Left ventricle myocardium superior (tissue), 1 donor: ENCODE measurements at regions not wholly inside any gene's neighbourhood (a gene's known extent, or its start where the extent isn't known, plus 50 kb on each side); places are given as distances from the start of the nearest gene placed in this dataset.
"Not testable (repeated sequence)": the region's sequence is repeated elsewhere in the genome, so short reads cannot be mapped to it uniquely, and the experiment has no call there.

Experiments used
- ATAC-seq: fragments of 200-7000 bp; cut with Tn5 transposase; one replicate; pipeline ENCODE4 v1.9.1; 2020; ENCODE audit warnings: mild to moderate bottlenecking, moderate library complexity
- DNase-seq: peaks from one replicate; pipeline ENCODE4 v3.0.0-alpha.2; 2020
- intact Hi-C: fragments of 100-400 bp; cut with micrococcal nuclease; formaldehyde crosslinking; loops from one replicate; pipeline ENCODE4 v1.11.0; 2022
- donor health status: DM: no; HTN: yes; CAD: no; lungs with severe emphysema.

DNA sequence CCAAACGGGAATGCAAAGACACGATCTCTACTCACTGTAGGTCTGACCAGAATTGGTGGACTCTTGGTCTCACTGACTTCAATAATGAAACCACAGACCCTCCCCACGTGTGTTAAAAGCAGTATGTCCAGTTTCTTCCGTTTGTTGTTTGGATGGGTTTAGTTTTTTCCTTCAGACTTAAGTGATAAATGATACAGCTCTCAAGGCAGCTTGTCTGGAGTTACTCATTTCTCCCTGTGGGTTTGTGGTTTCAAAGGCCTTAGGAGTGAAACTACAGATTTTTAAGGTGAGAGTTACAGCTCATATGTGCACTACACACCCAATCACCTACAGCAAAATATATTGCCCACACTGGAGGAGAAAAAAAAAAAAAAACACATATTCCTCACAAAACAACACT, 86.7 kb upstream of the STMND1 start:
- intact Hi-C loops = no loop called here
- ATAC-seq = no peak
- no peak for DNase-seq

DNA sequence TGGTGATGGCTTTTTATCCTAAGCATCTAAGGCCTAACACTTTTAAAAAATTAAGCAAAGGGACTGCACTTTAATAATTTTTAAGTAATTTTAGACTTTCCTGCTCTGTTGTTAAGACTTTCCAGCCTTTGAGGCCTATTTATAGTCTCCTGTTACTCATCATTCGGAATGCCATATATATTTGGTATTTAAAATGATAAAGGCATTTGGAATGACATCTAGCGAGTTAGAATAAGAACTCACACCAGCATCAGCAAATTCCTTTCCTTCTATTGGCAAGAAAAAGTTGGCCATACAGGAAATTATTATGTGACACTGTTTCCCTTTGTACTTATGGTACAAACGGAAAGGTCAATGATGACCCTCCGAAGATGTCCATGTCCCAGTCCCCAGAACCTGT, 88.1 kb upstream of the STMND1 start:
- intact Hi-C loops = no loop called here
- no peak for ATAC-seq
- no peak for DNase-seq

DNA sequence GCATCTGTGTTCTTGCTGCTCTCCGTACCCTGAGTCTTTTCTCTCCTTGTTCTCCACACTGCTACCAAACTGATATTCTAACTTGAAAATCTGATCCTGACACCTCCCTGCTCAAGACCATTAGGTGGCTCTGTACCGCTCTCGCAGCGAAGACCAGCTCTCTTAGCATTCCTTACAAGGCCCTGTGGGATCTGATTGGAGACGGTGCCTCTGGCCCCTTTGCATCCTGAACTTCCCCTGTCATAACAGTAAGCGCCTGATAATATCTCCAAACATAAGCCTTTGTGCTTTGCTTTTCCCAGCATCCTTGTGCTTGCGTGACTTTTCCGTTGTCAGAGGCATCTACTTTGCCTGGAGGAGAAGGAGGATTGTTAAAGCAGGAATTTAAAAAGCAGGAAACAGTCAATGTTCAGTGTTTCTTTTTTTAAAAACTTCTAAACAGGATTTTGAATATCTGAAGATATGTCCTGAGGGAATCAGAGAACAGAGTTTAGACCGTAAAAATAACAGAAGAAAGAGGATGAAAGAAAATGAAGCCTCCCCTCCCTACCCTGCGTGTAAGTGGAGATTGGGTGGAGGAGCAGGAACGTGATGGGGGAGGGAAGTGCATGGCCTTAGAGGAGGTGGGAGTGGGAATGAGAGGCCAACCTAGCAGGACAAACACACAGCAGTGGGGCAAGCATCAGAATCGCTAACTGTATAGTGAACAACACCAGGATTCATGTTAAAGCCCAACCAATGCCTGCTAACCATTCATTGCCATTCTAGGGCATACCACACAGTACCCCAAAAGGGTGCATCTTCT, 89.2 kb upstream of the STMND1 start:
- intact Hi-C loops = no loop called here
- DNase-seq = no peak
- ATAC-seq = peak; percentile 63

DNA sequence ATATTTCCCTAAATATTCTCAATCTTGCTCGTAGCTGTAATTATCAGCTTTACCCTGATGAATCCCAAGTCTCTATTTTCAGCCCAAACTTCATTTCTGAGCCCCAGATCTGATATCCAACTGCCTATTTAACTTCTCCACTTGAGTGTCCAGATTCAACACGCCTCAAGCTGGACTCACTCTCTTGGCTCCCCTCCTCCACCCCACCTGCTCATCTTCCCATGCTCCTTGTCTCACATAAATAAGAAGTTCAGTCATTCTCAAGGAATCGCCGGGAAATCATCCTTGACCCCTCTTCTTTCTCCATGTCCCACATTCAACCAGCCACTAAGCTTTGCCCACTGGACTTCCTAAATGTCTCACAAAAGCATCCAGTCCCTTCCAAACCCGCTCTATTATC, 89.9 kb upstream of the STMND1 start:
- intact Hi-C loops = no loop called here
- no peak for DNase-seq

DNA sequence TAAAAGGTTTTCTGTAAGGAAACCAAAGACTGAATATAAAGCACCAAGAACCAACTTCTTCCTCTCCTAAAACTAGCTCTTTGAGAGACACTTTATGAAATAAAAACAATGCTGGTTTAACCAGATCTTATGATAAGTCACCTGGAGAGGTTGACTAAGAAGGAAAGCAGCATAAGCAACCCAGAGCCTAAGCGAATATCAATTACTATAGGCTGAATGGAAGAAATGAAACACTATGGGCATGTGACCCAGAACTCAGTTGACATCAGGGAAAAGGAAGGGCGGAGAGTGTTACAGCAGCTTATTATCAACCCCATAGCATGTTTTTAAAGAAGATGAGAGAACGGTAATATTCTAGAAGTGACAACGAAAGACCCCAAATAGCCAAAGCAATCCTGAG, 94.1 kb upstream of the STMND1 start:
- intact Hi-C loops = no loop called here
- no peak for ATAC-seq

More for the DNA sequence above, 89.9 kb upstream of the STMND1 start:
- no peak for ATAC-seq

DNA sequence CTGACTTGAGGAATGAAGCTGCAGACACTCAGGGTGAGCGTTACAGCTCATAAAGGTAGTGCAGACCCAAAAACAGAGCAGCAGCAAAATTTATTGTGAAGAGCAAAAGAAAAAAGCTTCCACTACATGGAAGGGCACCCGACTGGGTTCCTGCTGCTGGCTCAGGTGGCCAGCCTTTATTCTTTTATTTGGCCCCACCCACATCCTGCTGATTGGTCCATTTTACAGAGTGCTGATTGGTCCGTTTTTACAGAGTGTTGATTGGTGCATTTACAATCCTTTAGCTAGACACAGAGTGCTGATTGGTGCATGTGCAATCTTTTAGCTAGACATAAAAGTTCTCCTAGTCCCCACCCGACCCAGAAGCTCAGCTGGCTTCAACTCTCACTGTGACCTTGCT, 95.3 kb upstream of the STMND1 start:
- intact Hi-C loops = no loop called here

More for the DNA sequence above, 94.1 kb upstream of the STMND1 start:
- no peak for DNase-seq

DNA sequence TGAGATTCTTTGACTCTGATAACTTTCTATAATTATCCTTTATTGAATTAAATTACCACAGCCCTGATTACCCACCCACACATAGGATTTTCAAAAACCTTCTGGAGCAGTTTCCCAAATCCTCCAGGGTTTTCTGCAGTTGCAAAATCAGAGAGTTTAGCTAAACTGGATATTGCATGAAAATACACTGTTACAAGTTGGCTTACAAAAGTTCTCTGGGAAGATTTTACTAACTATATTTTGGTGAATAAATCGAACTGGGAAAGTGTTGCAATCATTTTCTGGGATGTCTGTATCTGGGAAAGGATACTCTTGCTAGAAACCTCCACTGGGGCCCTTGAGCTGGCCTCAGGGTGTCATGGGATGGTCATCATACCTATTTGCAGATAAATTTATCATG, 97.6 kb upstream of the STMND1 start:
- DNase-seq (no peak), ATAC-seq (no peak)
- intact Hi-C loops = no loop called here

More for the DNA sequence above, 95.3 kb upstream of the STMND1 start:
- ATAC-seq (no peak), DNase-seq (no peak)

DNA sequence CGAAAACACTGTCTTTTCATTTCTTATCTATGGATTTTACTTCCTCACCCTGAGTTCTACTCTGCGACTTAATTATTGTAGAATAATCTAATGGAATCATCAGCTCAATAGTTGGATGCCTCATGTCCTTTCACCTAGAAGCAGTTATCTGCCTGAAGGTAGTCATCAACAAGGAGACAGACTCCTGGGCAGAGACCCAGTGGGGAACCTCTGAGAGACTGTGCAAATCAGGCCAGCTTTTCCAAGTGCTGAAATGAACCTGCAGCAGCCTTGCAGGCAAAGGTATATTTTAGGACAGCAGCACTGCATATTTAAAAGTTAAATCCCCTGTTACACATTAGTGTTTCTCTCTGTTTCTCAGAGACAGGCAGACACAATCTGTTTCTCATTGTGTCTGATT, 99.7 kb upstream of the STMND1 start:
- ATAC-seq = no peak
- intact Hi-C loops = no loop called here
- DNase-seq = no peak

DNA sequence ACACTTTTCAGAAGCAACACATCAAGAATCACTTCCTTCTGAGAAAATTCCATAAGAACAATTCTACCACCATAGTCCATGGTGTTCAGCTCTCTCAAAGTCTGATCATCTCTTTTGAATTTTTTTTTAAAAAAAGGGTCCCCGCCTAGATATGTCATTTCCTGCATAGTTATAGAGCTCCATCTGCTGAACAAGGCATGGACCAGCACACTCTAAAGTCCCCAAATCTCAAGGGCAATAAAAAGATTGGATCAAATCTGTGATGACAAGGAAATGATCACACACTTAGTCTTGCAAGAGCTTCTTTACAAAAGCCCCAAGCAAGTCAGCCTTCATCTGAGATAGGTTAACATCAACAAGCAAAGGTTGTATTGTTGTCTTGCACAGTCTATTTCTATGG, 100.7 kb upstream of the STMND1 start:
- intact Hi-C loops = no loop called here
- no peak for ATAC-seq
- no peak for DNase-seq

DNA sequence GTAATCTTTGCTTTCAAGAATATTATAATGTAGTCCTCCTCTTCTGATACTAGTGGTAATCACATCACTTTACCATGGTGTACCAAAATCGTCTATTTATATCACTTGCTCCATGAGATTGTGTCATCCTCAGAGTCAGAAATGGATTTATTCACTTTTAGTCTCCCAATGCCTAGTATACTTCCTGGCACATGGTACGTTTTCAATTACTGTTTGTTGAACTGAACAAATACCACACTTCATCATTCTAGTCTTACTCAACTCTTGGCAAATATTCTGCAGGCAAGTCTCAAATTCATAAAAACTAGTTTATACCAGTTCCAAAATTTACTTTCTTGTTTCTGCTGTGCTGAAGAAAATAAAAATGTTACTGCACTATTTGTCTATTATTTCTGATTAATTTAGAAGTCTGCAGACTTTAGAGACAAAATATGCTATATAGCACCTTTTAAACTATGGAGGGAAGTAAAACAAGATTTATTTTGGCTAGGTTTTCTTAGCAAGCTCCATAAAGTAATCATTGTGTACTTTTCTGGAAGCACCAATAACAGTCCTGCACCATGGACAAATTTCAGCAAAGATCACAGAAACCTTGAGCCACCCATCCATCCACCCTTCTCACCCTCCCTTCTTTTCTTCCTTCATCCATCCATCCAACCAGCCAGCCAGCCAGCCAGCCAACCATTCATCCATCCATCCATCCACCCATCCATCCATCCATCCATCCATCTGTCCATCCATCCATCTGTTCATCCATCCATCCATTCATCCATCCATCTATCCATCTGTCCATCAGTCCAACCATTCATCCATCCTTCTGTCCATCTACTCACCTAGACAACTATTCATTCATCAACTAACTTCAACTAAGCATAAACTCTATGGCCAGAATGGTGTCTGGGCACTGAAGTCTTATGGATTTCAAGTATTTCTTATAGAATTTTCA, 102.1 kb upstream of the STMND1 start:
- intact Hi-C loops = no loop called here
- DNase-seq = no peak
- no peak for ATAC-seq

DNA sequence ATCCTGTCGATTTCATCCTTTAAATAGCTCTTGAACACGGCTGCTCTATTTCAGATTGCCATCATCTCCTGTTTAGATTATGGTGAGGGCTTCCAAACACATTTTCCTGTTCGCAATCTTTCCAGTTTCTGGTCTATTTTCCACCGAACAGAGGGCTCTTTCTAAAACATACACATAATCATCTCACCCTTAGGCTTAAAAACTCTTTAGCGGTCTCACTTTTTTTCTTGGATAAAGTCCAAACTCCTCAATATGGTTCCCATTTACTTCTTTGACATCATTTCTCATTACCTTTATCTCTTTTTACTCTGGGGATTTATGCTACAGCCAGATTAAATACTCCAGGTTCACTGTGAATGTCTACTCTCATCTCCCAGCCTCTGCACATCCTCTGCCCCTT, 103.4 kb upstream of the STMND1 start:
- ATAC-seq = no peak
- DNase-seq = no peak

DNA sequence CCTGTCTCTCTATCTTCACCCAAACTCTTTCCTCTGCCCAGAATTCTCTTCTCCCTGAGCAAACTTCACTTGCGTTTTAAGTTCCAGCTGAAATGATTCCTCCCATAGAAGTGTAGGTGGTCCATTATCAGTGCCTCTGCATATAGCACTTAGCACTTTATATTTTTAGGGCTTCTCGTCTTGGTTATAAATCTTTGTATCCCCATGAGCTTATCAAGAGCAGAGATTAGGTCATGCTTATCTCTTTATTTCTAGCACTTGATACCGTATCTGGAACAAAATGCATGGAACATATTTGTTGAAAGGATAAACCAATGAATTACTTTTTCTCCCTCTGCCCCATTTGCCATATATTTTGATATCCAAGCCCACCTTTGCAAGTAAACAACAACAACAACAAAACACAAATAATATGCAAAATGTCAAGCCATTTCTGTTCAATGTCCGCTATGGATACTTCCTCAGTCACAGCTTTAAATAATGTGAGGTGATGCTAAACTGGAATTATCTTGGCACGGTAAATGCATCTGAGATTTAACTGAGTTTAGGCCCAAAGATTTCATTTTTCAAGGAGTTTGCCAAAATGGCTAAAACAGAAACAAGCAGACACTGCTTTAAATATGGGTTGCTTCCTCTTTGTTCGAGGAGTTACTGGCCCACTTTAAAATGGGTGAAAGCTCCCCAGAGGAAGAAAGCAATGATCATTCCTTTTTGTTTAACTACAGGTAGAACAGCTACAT, 106.2 kb upstream of the STMND1 start:
- intact Hi-C loops = no loop called here
- DNase-seq (no peak), ATAC-seq (no peak)

More for the DNA sequence above, 103.4 kb upstream of the STMND1 start:
- intact Hi-C loops = no loop called here

DNA sequence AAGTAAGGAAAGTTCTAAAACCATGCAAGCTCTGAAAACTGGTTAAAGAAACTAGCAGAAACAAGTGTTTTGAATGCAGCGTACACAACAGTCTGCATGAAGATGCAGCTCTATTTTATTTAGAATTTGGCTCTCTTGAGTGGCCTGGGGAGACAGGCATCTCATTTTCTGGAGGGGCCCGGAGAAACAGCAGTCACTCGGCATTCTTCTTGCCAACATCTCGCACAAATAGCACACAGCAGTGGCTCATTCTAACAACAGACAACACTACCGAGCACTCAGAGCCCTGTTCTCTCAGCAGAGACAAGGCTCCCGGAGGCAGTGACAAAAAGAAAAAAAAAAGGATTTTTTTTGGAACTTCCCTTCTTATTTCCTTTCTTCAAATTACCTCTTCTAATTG, 108.5 kb upstream of the STMND1 start:
- DNase-seq = no peak

DNA sequence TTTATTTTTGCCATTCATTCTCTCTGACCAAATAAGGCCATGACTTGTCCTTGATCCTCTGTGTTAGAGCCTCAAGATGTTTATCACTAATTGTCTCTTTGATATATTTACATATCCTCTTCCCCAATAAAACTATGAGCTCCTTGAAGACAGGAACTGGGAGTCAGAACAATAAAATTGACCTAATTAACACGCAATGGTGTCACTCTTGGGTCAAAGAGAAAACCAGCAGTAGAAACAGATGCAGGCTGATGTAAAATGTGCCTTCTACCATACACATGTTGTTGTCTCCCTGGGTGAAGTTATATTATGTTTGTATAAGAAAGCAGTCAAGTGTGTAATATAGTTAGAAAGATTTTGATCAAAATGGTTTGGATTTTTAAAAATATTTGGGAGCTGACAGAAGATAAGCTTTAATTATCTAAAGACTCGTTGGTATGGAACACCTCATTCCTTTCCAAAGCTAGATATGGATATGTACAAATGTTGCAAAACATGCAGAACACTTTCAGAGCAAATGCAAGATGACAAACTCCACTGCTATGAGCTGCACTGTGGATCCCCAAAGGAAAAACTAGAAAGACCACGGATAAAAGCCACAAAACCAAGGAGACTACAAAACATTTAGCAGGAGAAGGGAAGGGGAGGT, 109.7 kb upstream of the STMND1 start:
- no peak for ATAC-seq
- DNase-seq = no peak
- intact Hi-C loops = no loop called here

More for the DNA sequence above, 108.5 kb upstream of the STMND1 start:
- ATAC-seq = no peak
- intact Hi-C loops = no loop called here

DNA sequence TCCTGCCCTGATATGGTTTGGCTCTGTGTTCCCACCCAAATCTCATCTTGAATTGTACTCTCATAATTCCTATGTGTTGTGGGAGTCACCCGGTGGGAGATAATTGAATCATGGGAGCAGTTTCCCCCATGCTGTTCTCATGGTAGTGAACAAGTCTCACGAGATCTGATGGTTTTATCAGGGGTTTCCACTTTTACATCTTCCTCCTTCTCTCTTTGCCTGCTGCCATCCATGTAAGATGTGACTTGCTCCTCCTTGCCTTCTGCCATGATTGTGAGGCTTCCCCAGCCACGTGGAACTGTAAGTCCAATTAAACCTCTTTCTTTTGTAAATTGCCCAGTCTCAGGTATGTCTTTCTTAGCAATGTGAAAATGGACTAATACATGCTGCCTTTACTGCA, 111.9 kb upstream of the STMND1 start:
- DNase-seq, intact Hi-C loops, ATAC-seq: not testable (repeated sequence)

DNA sequence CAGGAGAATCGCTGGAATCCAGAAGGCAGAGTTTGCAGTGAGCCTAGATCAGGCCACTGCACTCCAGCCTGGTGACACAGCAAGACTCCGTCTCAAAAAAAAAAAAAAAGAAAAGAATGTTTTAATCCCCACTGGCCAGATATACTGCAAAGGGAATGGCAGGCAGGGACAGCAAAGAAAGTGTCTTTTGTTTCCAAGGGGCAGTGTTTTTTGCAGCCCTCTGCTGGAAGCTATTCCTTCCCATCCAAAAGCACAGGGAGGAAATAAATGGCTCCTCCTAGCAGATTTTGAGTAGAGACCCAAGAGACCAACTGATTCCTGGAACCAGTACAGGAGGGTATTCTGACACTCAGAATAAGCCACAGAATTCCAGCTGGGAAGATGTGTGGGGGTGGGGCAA, 112.5 kb upstream of the STMND1 start:
- intact Hi-C loops = no loop called here
- ATAC-seq (no peak), DNase-seq (no peak)

DNA sequence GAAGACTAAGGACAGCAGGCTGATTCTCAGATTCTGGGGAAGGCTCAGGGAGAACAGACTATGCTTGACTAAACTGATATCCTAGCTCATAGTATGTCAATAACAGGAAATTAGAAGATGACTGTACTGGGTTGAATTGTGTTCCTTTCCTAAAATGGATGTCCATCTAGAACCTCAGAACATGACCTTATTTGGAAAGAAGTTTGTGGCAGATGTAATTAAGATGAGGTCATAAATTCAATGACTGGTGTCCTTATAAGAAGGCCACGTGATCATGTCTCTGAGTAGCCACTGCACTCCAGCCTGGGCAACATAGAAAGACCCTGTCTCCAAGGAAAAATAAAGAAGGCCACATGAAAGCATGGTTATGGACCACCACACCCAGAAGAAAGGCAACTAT, 113.9 kb upstream of the STMND1 start:
- ATAC-seq (no peak), DNase-seq (no peak)
- intact Hi-C loops = no loop called here

DNA sequence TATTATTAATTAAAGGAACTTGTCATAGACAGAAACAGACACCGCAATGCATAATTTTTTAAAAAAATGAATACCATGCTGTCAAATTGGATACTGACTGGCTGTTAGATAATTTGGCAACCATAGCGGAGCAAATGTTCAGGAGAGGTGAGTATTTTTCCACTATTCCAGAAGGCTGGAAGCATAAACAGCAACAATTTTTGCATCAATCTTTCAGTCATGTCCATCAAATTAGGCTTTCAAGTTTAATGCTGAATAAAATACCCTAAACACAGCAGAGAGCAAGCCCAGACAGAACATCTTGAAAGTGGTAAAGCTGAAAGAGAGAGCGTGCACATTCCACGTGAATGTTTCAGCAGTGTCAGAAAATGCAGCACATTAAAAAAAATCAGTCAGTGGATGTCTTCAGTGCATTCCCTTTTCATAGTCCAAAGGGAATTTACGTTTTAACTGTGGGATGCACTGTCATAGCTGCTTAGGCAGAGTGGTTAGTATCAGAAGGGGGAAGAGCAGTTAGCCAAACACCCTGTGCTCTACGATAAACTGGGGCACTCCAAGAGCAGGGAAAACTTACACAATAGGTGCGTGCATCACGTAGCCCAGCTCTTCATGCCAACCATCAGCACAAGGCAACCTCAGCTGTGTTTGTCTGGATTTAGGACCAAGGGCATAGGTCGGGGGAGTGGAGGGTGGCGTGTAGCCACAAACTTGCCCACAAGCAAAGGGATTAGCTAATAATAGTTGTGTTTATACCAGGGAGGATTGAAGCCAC, 116.2 kb upstream of the STMND1 start:
- DNase-seq (no peak), ATAC-seq (peak; percentile 74)
- intact Hi-C loops = no loop called here
